ENCODE measurements at regions not wholly inside any gene's neighbourhood (a gene's known extent, or its start where the extent isn't known, plus 50 kb on each side); places are given as distances from the start of the nearest gene placed in this dataset.
"Not testable (repeated sequence)": the region's sequence is repeated elsewhere in the genome, so short reads cannot be mapped to it uniquely, and the experiment has no call there.

DNA sequence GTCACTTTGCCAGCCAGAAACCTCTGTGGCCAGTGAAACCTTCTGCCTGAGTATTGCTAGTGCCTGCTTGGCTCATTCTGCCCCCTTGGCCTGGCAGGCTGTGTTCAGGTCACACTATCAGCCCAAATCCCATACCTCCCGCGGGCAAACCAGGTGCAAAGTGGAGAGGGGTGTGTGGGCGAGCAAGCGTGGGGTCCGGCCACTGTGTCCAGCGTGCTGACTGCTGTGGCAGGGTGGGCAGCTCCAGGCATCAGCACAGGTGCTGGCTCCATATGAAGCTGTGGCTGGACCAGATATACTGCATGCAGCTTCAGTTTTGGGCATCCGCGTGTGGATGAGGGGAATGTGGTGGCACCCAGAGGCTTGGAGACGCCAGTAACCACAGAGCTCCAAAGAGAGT is 576.5 kb upstream of the EDIL3 start:
- no peak for DNase-seq (ENCODE audit: low read depth)
- TF ChIP-seq POLR2A (IDR thresholded peaks at IDR 0.05; ENCODE audit: extremely low read depth, insufficient read length) (no peak), MYC (IDR thresholded peaks at IDR 0.05; ENCODE audit: low read depth, low read length) (no peak)
- TF ChIP-seq, protein P1, sequence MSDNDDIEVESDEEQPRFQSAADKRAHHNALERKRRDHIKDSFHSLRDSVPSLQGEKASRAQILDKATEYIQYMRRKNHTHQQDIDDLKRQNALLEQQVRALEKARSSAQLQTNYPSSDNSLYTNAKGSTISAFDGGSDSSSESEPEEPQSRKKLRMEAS (IDR thresholded peaks at IDR 0.05; ENCODE audit: low read depth, low read length), result no peak
- TF ChIP-seq, protein P2, sequence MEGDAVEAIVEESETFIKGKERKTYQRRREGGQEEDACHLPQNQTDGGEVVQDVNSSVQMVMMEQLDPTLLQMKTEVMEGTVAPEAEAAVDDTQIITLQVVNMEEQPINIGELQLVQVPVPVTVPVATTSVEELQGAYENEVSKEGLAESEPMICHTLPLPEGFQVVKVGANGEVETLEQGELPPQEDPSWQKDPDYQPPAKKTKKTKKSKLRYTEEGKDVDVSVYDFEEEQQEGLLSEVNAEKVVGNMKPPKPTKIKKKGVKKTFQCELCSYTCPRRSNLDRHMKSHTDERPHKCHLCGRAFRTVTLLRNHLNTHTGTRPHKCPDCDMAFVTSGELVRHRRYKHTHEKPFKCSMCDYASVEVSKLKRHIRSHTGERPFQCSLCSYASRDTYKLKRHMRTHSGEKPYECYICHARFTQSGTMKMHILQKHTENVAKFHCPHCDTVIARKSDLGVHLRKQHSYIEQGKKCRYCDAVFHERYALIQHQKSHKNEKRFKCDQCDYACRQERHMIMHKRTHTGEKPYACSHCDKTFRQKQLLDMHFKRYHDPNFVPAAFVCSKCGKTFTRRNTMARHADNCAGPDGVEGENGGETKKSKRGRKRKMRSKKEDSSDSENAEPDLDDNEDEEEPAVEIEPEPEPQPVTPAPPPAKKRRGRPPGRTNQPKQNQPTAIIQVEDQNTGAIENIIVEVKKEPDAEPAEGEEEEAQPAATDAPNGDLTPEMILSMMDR (IDR thresholded peaks at IDR 0.05; ENCODE audit: low read depth, low read length), result no peak
- H3K4me3 ChIP-seq (ENCODE audit: low read depth, low read length), result no peak overlapping the region

DNA sequence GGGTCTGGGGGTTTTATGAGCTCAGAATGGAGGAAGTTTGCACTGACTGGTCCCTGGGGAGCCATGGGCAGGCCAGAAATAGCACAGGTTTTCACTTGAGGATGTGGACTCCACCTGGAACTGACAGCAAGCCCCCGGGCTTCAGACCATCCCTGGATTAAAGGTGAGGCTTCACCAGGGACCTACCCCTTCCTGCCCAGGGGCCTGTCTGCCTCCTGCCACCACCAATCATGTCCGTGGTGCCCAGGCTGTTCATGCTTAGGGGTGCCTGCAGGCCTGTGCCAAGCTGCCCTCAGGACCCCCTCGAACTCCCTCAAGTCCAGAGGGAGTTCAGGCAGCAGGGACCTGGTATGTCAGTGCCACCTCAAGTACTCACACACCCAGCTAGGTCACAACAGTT is 577.2 kb upstream of the EDIL3 start:
- DNase-seq (ENCODE audit: low read depth), result peak; percentile 42
- TF ChIP-seq, protein P2 (IDR thresholded peaks at IDR 0.05; ENCODE audit: low read depth, low read length), result no peak
- no peak for TF ChIP-seq MYC (IDR thresholded peaks at IDR 0.05; ENCODE audit: low read depth, low read length)
- TF ChIP-seq, protein P1 (IDR thresholded peaks at IDR 0.05; ENCODE audit: low read depth, low read length), result no peak
- TF ChIP-seq POLR2A (IDR thresholded peaks at IDR 0.05; ENCODE audit: extremely low read depth, insufficient read length), result no peak
- no peak overlapping the region for H3K4me3 ChIP-seq (ENCODE audit: low read depth, low read length)

DNA sequence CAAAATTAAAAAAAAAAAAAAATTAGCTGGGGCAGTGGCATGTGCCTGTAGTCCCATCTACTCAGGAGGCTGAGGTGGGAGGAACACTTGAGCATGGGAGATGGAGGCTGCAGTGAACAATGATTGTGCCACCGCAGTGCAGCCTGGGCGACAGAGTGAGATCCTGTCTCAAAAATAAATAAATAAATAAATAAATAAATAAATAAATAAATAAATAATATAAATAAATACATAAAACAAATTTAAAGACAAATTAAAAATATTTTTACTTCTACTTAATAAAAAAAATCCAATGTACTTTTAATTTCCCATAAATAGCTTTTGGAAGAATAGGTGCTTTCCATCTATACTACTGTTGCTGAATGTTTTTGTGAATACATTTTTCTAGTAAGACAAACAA is 598.4 kb upstream of the EDIL3 start:
- DNase-seq (ENCODE audit: low read depth), result no peak
- no peak overlapping the region for H3K4me3 ChIP-seq (ENCODE audit: low read depth, low read length)
- TF ChIP-seq POLR2A (IDR thresholded peaks at IDR 0.05; ENCODE audit: extremely low read depth, insufficient read length) (no peak), MYC (IDR thresholded peaks at IDR 0.05; ENCODE audit: low read depth, low read length) (no peak)
- TF ChIP-seq, protein P1 (IDR thresholded peaks at IDR 0.05; ENCODE audit: low read depth, low read length), result no peak
- TF ChIP-seq, protein P2 (IDR thresholded peaks at IDR 0.05; ENCODE audit: low read depth, low read length), result no peak

DNA sequence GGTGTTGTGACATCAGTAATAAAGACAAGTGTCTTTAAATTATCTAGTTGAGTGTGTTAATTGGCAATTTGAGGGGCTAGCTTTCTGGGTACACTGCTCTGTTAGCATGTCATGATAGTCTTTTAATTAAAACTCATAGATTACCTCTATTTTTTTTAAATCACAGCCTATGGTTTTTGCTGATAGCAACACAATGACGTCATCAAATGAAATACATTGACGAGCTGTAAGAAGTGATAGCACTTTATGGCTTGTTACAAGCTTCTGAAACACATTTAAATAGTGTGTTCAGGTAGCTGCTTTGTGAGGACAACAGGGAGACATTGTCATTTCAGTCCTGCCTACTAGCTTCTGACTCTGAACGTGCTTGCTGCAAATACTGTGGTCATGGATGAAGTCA is 600.5 kb upstream of the EDIL3 start:
- TF ChIP-seq, protein P1 (IDR thresholded peaks at IDR 0.05; ENCODE audit: low read depth, low read length), result no peak
- no peak for TF ChIP-seq MYC (IDR thresholded peaks at IDR 0.05; ENCODE audit: low read depth, low read length)
- TF ChIP-seq POLR2A (IDR thresholded peaks at IDR 0.05; ENCODE audit: extremely low read depth, insufficient read length), result no peak
- TF ChIP-seq, protein P2 (IDR thresholded peaks at IDR 0.05; ENCODE audit: low read depth, low read length), result no peak
- H3K4me3 ChIP-seq (ENCODE audit: low read depth, low read length), result no peak overlapping the region
- DNase-seq (ENCODE audit: low read depth), result no peak

DNA sequence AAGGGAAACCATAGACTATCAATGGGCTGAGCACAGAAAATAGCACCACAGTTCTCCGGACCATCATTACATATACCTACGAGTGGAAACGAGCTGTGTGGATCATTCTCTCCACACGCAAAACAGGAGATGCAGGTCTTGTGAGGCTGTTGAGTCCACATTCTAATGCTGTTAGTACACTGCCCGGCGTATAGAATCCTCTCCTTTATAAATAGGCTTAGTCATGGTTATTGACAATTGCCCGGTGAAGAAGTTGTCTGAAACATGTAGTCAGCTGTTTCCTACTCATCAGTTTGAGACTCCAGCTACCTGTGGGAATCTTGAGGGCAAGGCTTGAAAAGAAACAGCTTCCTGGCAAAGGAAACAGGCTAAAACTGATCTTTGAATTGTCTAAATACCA is 602.0 kb upstream of the EDIL3 start:
- H3K4me3 ChIP-seq (ENCODE audit: low read depth, low read length), result no peak overlapping the region
- TF ChIP-seq POLR2A (IDR thresholded peaks at IDR 0.05; ENCODE audit: extremely low read depth, insufficient read length), result no peak
- no peak for TF ChIP-seq MYC (IDR thresholded peaks at IDR 0.05; ENCODE audit: low read depth, low read length)
- TF ChIP-seq, protein P1 (IDR thresholded peaks at IDR 0.05; ENCODE audit: low read depth, low read length), result no peak
- TF ChIP-seq, protein P2 (IDR thresholded peaks at IDR 0.05; ENCODE audit: low read depth, low read length), result no peak
- DNase-seq (ENCODE audit: low read depth), result no peak

DNA sequence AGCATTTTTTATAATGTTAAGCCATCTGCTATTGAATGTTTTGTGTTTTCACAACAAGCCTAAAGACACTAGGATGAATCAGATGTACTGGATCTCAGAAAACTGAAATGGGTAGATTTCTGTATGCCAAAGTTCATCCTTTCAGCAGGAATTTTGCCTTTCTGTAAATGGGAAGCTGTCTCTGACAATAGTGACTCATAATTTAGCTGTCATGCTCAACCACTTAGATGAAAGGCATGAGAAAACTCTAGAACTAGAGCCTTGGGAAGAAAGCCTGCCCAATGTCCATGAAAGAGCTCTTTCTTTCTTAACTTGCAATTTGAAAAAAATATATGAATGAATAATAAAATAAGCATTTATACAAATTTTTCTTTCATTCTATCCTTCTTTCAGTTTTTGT is 616.0 kb upstream of the EDIL3 start:
- H3K4me3 ChIP-seq (ENCODE audit: low read depth, low read length), result no peak overlapping the region
- no peak for DNase-seq (ENCODE audit: low read depth)
- TF ChIP-seq, protein P1 (IDR thresholded peaks at IDR 0.05; ENCODE audit: low read depth, low read length), result no peak
- TF ChIP-seq POLR2A (IDR thresholded peaks at IDR 0.05; ENCODE audit: extremely low read depth, insufficient read length) (no peak), MYC (IDR thresholded peaks at IDR 0.05; ENCODE audit: low read depth, low read length) (no peak)
- TF ChIP-seq, protein P2 (IDR thresholded peaks at IDR 0.05; ENCODE audit: low read depth, low read length), result no peak

DNA sequence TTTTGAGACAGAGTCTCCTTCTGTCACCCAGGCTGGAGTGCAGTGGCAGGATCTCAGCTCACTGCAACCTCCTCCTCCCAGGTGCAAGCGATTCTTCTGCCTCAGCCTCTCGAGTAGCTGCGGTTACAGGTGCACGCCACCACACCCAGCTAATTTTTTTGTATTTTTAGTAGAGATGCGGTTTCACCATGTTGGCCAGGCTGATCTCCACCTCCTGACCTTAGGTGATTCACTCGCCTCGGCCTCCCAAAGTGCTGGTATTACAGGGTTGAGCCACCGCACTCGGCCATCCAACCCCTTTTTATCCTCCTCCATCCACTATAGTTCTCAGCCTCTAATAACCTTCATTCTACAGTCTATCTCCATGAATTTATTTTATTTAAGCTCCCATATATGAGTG is 617.3 kb upstream of the EDIL3 start:
- DNase-seq (ENCODE audit: low read depth); H3K4me3 ChIP-seq (ENCODE audit: low read depth, low read length): not testable (repeated sequence)

All from NB4 (cell line).